HG03064 (cell line): ENCODE measurements at regions not wholly inside any gene's neighbourhood (a gene's known extent, or its start where the extent isn't known, plus 50 kb on each side); places are given as distances from the start of the nearest gene placed in this dataset.

Experiments used
- ATAC-seq: cut with Tn5 transposase; IDR thresholded peaks from one replicate; pipeline ENCODE4 v1.9.1; 2021; ENCODE audit warnings: low read depth; ENCODE audit not compliant: unreplicated experiment

DNA sequence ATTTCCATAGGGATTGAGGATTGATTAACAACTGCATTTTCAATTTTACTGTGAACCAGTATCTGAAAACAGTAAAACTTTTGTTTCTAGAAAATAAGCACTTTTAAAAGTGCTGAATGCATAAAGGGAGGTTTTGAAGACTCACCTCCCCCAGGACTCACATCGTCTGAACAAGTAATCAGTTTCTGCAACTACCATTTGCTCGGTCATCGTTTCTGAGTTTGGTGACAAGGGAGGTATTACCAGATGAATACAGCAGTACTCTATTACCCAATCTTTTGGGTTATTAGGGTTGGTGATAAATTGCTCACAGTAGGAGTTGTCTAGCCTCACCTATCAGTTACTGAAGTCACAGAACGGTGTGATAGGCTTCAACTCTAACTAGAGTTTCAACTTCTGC lies 234.5 kb upstream of the FN1 start:
- ATAC-seq, result no peak

GRCh38 chr2:215668378-215668775 lies 232.5 kb upstream of the FN1 start:
- no peak for ATAC-seq

DNA sequence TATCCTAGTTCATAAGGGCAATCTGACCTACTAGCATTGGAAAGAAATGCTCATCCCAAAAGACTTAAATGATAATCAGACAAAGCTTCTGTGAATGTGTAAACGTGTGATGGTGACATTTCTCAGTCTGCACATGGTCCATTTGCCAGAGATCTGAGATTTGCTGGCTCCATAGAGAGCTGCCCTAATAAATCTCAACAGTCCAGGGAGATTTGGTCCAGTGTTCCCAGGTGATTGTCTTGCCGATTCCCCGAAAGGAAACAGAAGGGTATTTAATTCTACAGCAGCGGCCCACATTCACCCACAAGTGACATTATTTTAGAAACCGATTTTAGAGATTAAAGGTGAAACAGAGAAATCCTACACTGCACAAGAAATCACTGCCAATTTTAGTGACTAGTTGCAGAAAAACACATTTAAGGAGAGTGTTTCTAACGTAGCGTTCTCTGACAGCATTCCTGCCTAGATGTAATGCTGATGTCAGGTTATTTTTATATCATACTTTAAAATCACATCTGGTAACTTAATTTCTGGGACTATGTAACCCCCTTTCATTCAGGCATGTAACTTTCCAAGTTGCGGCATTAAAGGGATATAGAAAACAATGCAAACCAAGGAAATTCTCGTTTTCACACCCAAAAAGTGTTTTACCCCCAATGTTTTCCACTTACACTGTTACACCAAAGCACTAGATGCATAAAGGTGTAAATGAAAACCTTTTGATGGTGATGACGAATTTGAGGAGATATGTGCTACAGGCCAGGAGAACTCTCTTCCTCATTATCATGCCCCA lies 231.9 kb upstream of the FN1 start:
- no peak for ATAC-seq

DNA sequence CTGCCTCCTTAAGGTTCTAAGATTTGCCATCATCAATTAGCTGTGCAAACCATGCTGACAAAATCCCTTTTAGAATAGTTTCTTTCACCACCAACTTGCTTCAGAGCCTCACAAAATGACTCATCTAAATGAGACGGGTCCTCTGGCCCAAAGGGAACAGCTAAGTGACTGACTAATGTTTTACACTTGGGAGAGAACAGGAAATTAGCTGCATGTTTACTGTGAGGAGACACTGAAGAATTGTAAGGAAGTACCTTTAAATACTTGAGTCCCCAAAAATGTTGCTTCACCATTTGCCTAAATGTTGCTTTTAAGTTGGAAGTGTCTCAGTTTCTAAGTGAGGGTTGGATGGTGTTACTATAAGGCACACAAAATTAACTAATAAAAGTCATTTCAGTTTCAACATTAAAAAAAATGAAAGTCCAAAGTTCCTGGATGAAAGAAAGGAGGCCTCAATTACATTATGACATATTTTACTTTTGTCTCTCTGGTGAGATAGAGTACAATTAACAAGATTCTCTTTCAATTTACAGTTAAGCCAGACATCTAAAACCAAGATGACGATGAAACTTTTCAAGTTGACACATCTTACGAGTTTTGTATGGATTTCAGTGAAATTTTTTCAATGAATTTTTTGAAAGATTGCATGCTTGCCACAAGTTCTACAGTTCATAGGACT lies 229.1 kb upstream of the FN1 start:
- ATAC-seq, result peak; percentile 87

DNA sequence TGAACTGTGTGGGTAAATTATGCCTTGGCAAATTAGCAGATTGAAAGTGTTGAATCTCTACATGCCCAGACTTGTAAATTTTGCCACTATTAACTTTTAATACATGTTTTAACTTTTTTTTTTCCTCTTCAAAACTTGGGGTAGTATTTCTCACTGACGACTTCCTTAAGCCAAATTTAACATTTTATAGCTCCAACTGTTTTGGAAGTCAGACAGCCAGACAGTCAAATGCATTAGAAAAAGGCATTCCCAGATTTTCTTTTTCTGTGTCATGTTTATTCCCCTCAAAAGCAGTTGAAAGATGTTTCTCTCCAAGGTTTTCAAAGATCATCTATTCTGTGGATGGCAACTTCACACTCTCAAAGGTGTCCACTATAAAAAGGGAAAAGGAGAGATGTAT lies 226.8 kb upstream of the FN1 start:
- ATAC-seq, result no peak

DNA sequence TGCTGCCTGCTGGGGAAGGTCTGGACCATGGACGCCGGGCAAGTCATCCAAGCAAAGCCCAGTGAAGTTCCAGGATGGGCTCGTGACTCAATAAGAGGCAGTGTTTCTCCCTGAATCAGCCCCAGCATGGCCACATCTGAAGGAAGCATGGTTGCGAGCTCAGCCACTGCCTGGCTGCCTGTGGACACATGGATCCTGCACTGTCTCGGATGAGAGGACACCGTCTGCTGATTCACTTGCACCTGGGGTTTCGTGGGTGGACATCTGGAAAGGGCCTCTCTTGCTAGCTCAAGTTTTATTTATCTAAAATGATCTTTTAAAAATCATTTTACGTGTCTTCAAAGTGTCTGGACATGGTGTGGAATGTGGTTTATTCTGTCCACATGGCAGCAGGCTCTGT lies 224.8 kb upstream of the FN1 start:
- ATAC-seq, result no peak

DNA sequence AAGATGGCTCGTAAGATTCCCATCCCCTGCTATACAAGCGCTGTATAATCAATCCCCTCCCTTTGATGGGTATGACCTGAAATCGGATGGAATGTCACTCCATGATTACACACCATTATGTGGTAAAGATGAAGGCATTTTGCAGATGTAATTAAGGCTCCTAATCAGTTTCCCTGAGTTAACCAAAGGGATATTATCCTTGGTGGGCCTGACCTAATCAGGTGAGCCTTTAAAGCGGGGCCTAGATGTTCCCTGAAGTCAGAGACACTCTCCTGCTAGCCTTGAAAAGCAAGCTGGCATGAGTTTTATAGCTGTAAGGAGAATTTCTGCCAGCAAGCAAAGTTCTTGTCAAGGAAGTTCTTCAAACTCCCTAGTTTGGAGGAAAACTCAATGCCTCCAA lies 223.8 kb upstream of the FN1 start:
- no peak for ATAC-seq

- no peak for ATAC-seq
These were observed 222.9 kb upstream of the FN1 start for GRCh38 chr2:215658635-215659305.

DNA sequence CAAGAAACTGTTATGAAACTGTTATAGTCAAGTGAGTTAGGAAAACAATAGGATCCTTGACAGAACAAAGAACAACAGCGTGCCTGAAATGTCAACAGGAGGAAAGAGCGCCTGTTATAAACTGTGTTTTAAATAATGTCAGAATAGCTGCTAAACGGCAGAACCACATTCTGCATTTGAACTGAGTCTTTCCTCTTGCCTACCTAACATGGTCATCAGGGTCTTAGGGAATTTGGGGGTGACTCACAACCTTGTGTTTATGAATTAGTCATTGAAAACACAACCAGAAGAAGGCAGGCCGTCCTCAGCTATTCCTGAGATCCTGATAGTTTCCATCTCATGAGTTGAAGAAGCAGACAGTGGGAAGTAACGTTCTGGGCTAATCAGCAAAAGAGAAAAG lies 222.0 kb upstream of the FN1 start:
- no peak for ATAC-seq

- ATAC-seq, result no peak
These were observed 218.4 kb upstream of the FN1 start for GRCh38 chr2:215654148-215654819.

- ATAC-seq, result no peak
These were observed 217.6 kb upstream of the FN1 start for GRCh38 chr2:215653344-215654030.

DNA sequence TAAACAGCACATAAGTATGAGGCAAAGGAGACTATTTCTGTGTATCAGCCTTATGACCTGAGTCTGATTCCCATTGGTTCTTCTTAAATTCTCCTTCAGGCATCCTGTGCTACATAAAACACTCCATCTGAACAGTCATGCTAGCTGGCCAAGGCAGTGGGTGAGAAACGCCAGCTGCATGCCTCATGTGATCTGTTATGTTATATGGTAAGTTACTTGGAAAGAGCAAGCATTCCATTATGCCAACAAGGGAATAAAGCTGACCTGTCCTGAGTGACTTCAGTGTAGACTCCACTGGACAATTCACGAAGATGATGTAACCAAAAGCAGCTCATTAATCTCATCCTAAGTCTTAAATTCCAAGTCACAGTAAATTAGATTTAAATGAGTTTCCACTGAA lies 216.5 kb upstream of the FN1 start:
- no peak for ATAC-seq

DNA sequence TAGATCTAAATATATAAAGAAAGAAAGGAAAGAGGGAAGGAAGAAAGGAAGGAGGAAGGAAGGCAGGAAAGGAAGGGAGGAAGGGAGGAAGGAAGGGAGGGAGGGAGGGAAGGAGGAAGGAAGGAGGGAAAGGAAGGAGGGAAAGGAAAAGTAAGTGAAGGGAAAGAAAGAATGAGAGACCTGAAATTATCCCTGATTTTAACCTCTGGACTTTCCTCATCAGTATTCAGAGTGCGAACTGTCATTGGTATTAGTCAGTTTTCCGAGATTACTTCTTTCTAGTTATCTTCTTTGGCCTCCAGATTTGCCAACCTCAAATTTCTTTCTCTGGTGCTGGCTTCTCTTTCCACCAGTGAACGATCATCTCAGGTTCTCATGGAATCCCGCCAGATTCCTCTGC lies 215.5 kb upstream of the FN1 start:
- no peak for ATAC-seq

DNA sequence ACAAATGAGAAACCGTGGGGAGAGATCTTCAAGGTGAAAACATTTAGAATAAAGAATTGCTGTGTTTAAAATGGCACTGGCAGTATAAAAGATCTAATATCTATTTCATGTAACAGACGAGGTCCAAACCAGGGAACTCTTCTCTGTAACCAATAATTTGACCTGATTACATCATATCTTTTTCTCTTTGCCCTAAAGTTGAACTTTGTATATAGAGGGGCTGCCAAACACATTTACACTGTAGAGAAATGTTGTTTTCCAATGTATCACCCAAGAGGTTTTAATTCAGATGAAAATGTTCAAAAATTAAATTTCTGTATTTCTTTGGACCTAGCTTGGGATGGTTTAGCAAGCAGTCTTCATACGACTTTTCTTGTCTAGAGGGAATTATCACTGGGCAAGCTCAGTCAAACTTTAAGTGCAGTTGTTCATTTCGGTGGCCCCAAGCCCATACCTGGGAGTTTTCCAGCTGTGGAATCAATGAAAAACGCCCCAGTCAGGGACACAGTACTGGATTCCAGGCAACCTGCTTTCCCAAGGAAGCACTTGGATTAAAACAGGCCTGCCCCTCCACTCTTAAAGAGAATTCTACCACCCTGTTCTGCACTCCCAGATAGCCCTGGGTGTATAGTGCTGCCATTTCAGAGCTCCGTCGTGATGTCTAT lies 208.5 kb upstream of the FN1 start:
- no peak for ATAC-seq

DNA sequence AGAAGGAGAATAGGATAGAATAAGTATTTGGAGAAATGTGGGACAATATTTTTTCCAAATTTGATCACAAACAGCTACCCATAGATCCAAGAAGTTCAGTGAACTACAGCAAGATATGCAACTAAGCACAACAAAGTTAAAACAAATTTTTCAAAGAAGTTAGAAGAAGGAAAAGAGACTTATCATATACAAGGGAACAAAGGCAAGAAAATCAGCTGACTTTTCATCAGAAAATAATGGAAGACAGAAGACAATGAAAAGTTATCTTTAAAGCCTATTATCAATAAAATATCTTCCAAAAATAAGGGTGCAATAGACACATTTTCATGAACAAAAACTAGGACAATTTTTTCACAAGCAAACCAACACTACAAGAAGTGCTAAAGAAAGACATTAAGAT lies 202.8 kb upstream of the FN1 start:
- no peak for ATAC-seq

- ATAC-seq, result no peak
These were observed 201.8 kb upstream of the FN1 start for GRCh38 chr2:215637651-215638050.

DNA sequence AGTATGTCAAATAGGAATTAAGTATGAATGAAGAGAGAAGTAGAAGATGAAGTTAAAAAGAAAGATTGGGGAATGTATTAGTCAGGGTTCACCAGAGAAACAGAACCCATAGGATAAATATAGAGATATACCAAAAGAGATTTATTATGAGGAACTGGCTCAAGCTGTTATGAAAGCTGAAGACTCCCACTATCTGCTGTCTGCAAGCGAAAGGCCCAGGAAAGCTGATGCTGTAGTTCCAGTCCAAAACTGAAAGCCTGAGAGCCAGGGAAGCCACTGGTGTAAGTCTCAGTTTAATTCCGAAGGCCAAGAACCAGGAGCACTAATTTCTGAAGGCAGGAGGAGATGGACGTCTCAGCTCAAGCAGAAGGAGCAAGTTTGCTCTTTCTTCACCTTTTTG lies 200.9 kb upstream of the FN1 start:
- no peak for ATAC-seq

DNA sequence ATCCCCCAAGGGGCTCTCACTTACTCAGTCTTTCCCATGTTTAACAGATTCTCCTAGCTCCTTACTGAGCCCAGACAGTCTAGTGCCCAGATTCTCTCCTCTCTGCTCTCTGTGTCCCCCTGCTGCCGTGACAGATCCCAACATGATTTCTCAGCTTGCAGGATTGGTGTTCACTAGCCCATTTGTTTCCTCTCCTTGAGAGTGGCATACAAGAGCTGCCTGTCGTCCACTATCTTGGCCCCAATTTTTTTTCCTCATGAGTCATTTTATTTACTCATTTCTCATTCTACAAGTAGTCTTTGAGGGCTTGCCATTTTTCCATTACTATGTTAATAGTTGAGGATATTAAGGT lies 199.9 kb upstream of the FN1 start:
- ATAC-seq, result no peak

- no peak for ATAC-seq
These were observed 199.4 kb upstream of the FN1 start for GRCh38 chr2:215635071-215635787.

DNA sequence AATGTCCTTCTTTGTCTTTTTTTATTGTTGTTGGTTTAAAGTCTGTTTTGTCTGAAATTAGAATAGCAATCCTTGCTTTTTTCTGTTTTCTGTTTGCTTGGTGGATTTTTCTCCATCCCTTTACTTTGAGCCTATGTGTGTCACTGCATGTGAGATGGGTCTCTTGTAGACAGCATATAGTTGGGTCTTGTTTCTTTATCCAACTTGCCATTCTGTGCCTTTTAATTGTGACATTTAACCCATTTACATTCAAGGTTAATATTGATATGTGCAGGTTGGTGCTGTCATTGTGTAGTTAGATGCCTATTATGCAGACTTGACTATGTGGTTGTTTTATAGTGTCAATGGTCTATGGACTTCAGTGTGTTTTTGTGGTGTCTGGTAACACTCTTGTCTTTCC lies 197.5 kb upstream of the FN1 start:
- ATAC-seq, result no peak
